ENCODE measurements at regions not wholly inside any gene's neighbourhood (a gene's known extent, or its start where the extent isn't known, plus 50 kb on each side); places are given as distances from the start of the nearest gene placed in this dataset.

DNA sequence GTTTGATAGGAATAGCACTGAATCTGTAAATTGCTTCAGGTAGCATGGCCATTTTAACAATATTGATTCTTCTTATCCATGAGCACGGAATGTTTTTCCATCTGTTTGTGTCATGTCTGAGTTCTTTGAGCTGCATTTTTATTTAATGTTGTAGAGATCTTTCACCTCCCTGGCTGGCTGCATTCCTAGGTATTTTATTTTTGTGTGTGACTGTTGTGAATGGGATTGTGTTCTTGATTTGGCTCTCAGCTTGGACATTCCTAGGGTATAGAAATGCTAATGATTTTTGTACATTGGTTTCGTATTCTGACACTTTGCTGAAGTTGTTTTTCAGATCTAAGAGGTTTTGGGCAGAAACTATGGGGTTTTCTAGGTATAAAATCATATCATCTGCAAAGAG lies 152.9 kb upstream of the CHD1 start:
- Histone ChIP-seq H3K27me3 (ENCODE audit: low read length) (peaks cover 17% of the 10 kb centered on the region), H2AFZ (ENCODE audit: low read length) (no peak overlapping the region), H3K4me3 (ENCODE audit: low read length) (no peak overlapping the region), H4K20me1 (ENCODE audit: low read length) (no peaks in the 10 kb centered on the region), H3K27ac (ENCODE audit: low read length) (no peak overlapping the region), H3K9me3 (ENCODE audit: low read length) (no peaks in the 10 kb centered on the region), H3K9ac (ENCODE audit: low read length) (no peak overlapping the region), H3K79me2 (ENCODE audit: low read length) (no peaks in the 10 kb centered on the region), H3K4me1 (ENCODE audit: insufficient read depth, low read length) (no peaks in the 10 kb centered on the region), H3K9me2 (replicated peaks; ENCODE audit: low read length) (no peaks in the 10 kb centered on the region), H3F3A (ENCODE audit: low read length, unreplicated experiment) (no peaks in the 10 kb centered on the region), H3K36me3 (ENCODE audit: low read depth, low read length) (no peaks in the 10 kb centered on the region), H3K4me2 (ENCODE audit: low read length) (no peak overlapping the region)
- no TSS peak for BruUV-seq (replicated peaks)
- ChIA-PET CTCF (no interaction called here), POLR2A (ENCODE audit: unreplicated experiment) (interaction anchor here (0.7 kb wide), 1 partner anchor 354 kb away, joined by 3 read pairs; no protein-coding TSS in a partner anchor)
- DNase-seq (no peak), ATAC-seq (no peak)
- intact Hi-C loops (cut with micrococcal nuclease): no loop called here
- TF ChIP-seq, protein P1, sequence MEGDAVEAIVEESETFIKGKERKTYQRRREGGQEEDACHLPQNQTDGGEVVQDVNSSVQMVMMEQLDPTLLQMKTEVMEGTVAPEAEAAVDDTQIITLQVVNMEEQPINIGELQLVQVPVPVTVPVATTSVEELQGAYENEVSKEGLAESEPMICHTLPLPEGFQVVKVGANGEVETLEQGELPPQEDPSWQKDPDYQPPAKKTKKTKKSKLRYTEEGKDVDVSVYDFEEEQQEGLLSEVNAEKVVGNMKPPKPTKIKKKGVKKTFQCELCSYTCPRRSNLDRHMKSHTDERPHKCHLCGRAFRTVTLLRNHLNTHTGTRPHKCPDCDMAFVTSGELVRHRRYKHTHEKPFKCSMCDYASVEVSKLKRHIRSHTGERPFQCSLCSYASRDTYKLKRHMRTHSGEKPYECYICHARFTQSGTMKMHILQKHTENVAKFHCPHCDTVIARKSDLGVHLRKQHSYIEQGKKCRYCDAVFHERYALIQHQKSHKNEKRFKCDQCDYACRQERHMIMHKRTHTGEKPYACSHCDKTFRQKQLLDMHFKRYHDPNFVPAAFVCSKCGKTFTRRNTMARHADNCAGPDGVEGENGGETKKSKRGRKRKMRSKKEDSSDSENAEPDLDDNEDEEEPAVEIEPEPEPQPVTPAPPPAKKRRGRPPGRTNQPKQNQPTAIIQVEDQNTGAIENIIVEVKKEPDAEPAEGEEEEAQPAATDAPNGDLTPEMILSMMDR (conservative IDR thresholded peaks at IDR 0.05; ENCODE audit: low read depth, low read length): no peak
- TF ChIP-seq EZH2phosphoT487 (IDR thresholded peaks at IDR 0.05; ENCODE audit: borderline replicate concordance, low read length): no peak
- no peak for TF ChIP-seq EZH2 (IDR thresholded peaks at IDR 0.05; ENCODE audit: low read length, unreplicated experiment)

DNA sequence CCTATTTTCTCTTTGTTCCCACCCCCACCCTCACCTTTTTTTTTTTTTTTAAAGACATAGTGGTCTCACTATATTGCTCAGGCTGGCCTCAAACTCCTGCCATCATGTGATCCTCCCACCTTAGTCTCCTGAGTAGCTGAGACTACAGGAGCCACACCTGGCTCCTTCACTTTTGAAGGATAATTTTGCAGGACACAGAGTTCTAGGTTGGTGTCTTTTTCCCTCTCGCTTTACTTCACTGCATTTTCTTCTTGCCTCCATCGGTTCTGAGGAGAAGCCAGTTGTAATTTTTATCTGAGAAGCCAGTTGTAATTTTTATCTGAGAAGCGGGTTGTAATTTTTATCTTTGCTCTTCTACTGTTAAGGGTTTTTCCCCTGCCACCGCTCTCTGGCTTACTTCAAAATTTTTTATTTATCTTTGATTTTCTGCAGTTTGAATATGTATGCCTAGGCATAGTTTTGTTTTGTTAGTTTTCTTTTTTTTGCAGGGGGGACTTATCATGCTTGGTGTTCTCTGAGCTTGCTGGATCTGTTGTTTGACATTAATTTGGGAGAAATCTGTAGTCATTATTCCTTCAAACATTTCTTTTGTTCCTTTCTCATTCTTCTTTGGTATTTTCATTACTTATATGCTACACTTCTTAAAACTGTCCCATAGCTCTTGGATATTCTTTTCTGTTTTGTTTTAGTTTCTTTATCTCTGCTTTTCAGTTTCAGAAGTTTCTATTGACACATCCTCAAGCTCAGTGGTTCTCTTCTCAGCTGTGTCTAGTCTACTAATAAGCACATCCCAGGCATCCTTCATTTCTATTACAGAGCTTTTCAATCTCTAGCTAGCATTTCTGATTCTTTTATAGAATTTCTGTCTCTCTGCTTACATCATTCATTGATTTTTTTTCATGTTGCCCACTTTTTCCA lies 148.2 kb upstream of the CHD1 start:
- Histone ChIP-seq H3K4me1 (ENCODE audit: insufficient read depth, low read length) (no peaks in the 10 kb centered on the region), H3K4me3 (ENCODE audit: low read length) (no peak overlapping the region), H4K20me1 (ENCODE audit: low read length) (no peaks in the 10 kb centered on the region), H3K79me2 (ENCODE audit: low read length) (no peaks in the 10 kb centered on the region), H3K27me3 (ENCODE audit: low read length) (peaks cover 13% of the 10 kb centered on the region), H3K9me2 (replicated peaks; ENCODE audit: low read length) (no peaks in the 10 kb centered on the region), H3F3A (ENCODE audit: low read length, unreplicated experiment) (no peaks in the 10 kb centered on the region), H3K9me3 (ENCODE audit: low read length) (no peaks in the 10 kb centered on the region), H3K27ac (ENCODE audit: low read length) (no peak overlapping the region), H2AFZ (ENCODE audit: low read length) (no peak overlapping the region), H3K9ac (ENCODE audit: low read length) (no peak overlapping the region), H3K4me2 (ENCODE audit: low read length) (no peak overlapping the region), H3K36me3 (ENCODE audit: low read depth, low read length) (no peaks in the 10 kb centered on the region)
- DNase-seq (no peak), ATAC-seq (no peak)
- CTCF ChIA-PET: no interaction called here
- no TSS peak for BruUV-seq (replicated peaks)
- intact Hi-C loops (cut with micrococcal nuclease): no loop called here
- TF ChIP-seq, protein P1 (conservative IDR thresholded peaks at IDR 0.05; ENCODE audit: low read depth, low read length): no peak
- no peak for TF ChIP-seq EZH2 (IDR thresholded peaks at IDR 0.05; ENCODE audit: low read length, unreplicated experiment)
- TF ChIP-seq EZH2phosphoT487 (IDR thresholded peaks at IDR 0.05; ENCODE audit: borderline replicate concordance, low read length): no peak
- POLR2A ChIA-PET (ENCODE audit: unreplicated experiment): no interaction called here

DNA sequence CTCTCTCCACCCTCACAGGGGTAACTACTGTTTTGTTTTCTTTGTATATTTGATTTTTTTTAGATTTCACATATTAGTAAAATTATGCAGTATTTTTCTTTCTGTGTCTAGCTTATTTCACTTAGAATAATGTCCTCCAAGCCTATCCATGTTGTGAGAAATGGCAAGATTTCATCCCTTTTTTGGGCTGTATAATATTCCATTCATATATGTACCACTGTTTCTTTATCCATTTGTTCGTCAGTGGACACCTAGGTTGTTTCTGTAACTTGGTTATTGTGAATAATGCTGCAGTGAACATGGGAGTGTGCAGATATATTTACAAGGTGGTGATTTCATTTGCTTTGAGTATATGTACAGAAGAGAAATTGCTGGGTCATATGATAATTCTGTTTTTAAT lies 144.0 kb upstream of the CHD1 start:
- no peaks in the 10 kb centered on the region for H4K20me1 ChIP-seq (ENCODE audit: low read length)
- peaks cover 4% of the 10 kb centered on the region; the same call in 1 of the 2 replicates for H3K27me3 ChIP-seq (ENCODE audit: low read length)
- TF ChIP-seq, protein P1 (conservative IDR thresholded peaks at IDR 0.05; ENCODE audit: low read depth, low read length): no peak
- TF ChIP-seq EZH2 (IDR thresholded peaks at IDR 0.05; ENCODE audit: low read length, unreplicated experiment): no peak
- TF ChIP-seq EZH2phosphoT487 (IDR thresholded peaks at IDR 0.05; ENCODE audit: borderline replicate concordance, low read length): no peak
- BruUV-seq (replicated peaks): no TSS peak
- no peaks in the 10 kb centered on the region for H3K79me2 ChIP-seq (ENCODE audit: low read length)
- no peak for ATAC-seq
- H3K4me1 ChIP-seq (ENCODE audit: insufficient read depth, low read length): no peaks in the 10 kb centered on the region
- no peak overlapping the region for H3K4me2 ChIP-seq (ENCODE audit: low read length)
- ChIA-PET CTCF (no interaction called here), POLR2A (ENCODE audit: unreplicated experiment) (no interaction called here)
- H3F3A ChIP-seq (ENCODE audit: low read length, unreplicated experiment): no peaks in the 10 kb centered on the region
- intact Hi-C loops (cut with micrococcal nuclease): no loop called here
- H3K36me3 ChIP-seq (ENCODE audit: low read depth, low read length): no peaks in the 10 kb centered on the region
- no peak for DNase-seq
- H3K9me3 ChIP-seq (ENCODE audit: low read length): no peaks in the 10 kb centered on the region
- no peak overlapping the region for H2AFZ ChIP-seq (ENCODE audit: low read length)
- H3K27ac ChIP-seq (ENCODE audit: low read length): no peak overlapping the region
- H3K4me3 ChIP-seq (ENCODE audit: low read length): no peak overlapping the region
- no peak overlapping the region for H3K9ac ChIP-seq (ENCODE audit: low read length)
- no peaks in the 10 kb centered on the region for H3K9me2 ChIP-seq (replicated peaks; ENCODE audit: low read length)

All from PC-3 (cell line).